HCT116 (cell line): ENCODE measurements at regions not wholly inside any gene's neighbourhood (a gene's known extent, or its start where the extent isn't known, plus 50 kb on each side); places are given as distances from the start of the nearest gene placed in this dataset.

Experiments used
- ATAC-seq: fragments of 200-7000 bp; cut with Tn5 transposase; 2 replicates; pipeline ENCODE4 v1.9.1; 2020; ENCODE audit warnings: mild to moderate bottlenecking, moderate library complexity
- BruUV-seq: library from RNA; stranded (reverse); fragments of 400-500 nt; replicated peaks from 2 replicates; lab custom pipeline; 2021; lab: Mats Ljungman, UMichigan
- CTCF ChIA-PET: fragments of 300-600 bp; sonication (Branson Sonifier 250); formaldehyde crosslinking; loops from one replicate; lab custom pipeline; 2021; ENCODE audit warnings: antibody characterized with exemption; lab: Charles Lee
- POLR2A ChIA-PET: fragments of 300-600, 350-600 bp; sonication (Branson Sonifier 250); formaldehyde crosslinking; loops from one replicate; lab custom pipeline; 2021; ENCODE audit warnings: antibody characterized with exemption; lab: Charles Lee
- RAD21 ChIA-PET, 2 experiments: fragments of 300-600 bp; sonication (Branson Sonifier 250); formaldehyde crosslinking; loops; one replicate each; lab custom pipeline; 2023; ENCODE audit warnings: low total read pairs in 2 of 2; ENCODE audit not compliant: uncharacterized antibody in 2 of 2, unreplicated experiment in 2 of 2, low non-redundant PET in 1 of 2; lab: Charles Lee
- DNase-seq: peaks from one replicate; pipeline ENCODE4 v3.0.0-alpha.2; 2010; ENCODE audit warnings: low read depth, low spot score
- H2AFZ ChIP-seq: fragments of 200-600 bp; shearing (Covaris generic), sonication (generic); 2 replicates; pipeline ENCODE4 v1.6.1; 2017; ENCODE audit warnings: low read depth, mixed run types, mixed read lengths, antibody characterized with exemption, low read length; ENCODE audit not compliant: poor library complexity, severe bottlenecking
- H3K27ac ChIP-seq: 2 replicates; pipeline ENCODE4 v1.5.1; 2012; ENCODE audit warnings: low read depth, low read length
- H3K27me3 ChIP-seq: fragments of 200-600 bp; sonication (generic); 2 replicates; pipeline ENCODE4 v1.6.1; 2016; ENCODE audit warnings: mixed run types, low read length, mixed read lengths; ENCODE audit not compliant: insufficient read depth
- H3K36me3 ChIP-seq, 2 experiments: fragments of 200-500 bp in 1 of 2; fragments of 200-600 bp in 1 of 2; sonication (Bioruptor generic) in 1 of 2; sonication (generic) in 1 of 2; 2 replicates each; pipeline versions ENCODE4 v1.5.1 to v1.6.1; 2014 to 2016; ENCODE audit warnings: low read length in 2 of 2, inconsistent platforms in 1 of 2, mixed read lengths in 1 of 2, mixed run types in 1 of 2; ENCODE audit not compliant: insufficient read depth in 2 of 2, control insufficient read depth in 1 of 2
- H3K4me1 ChIP-seq, 2 experiments: fragments of 200-600 bp in 1 of 2; sonication (generic) in 1 of 2; 2 replicates each; pipeline versions ENCODE4 v1.5.1 to v1.6.1; 2012 to 2017; ENCODE audit warnings: low read length in 2 of 2, inconsistent platforms in 1 of 2, mild to moderate bottlenecking in 1 of 2, mixed read lengths in 1 of 2, mixed run types in 1 of 2, moderate library complexity in 1 of 2; ENCODE audit not compliant: insufficient read depth in 2 of 2, control insufficient read depth in 1 of 2
- H3K4me2 ChIP-seq: fragments of 200-600 bp; sonication (generic); 2 replicates; pipeline ENCODE4 v1.6.1; 2017; ENCODE audit warnings: mixed run types, low read length, mixed read lengths
- H3K4me3 ChIP-seq, 2 experiments: fragments of 200-600 bp in 1 of 2; sonication (generic) in 1 of 2; replicated peaks in 1 of 2; 2 replicates each; pipeline ENCODE4 v1.5.1; 2011 to 2016; ENCODE audit warnings: low read length in 2 of 2, control low read depth in 1 of 2, low read depth in 1 of 2, mild to moderate bottlenecking in 1 of 2, mixed read lengths in 1 of 2, mixed run types in 1 of 2
- H3K79me2 ChIP-seq: fragments of 200-600 bp; sonication (generic); 2 replicates; pipeline ENCODE4 v1.6.1; 2017; ENCODE audit warnings: mild to moderate bottlenecking, mixed run types, low read length, moderate library complexity, mixed read lengths; ENCODE audit not compliant: insufficient read depth
- H3K9ac ChIP-seq: fragments of 200-600 bp; sonication (generic); 2 replicates; pipeline ENCODE4 v1.6.1; 2016; ENCODE audit warnings: low read length, mixed read lengths
- H3K9me2 ChIP-seq: fragments of 200-600 bp; sonication (generic), shearing (Covaris generic); 2 replicates; pipeline ENCODE4 v1.6.1; 2017; ENCODE audit warnings: mixed run types, mild to moderate bottlenecking, moderate library complexity; ENCODE audit not compliant: insufficient read depth
- H3K9me3 ChIP-seq, 2 experiments: fragments of 200-500 bp in 1 of 2; fragments of 200-600 bp in 1 of 2; sonication (Bioruptor generic) in 1 of 2; sonication (generic) in 1 of 2; 2 replicates each; pipeline ENCODE4 v1.6.1; 2014 to 2017; ENCODE audit warnings: low read length in 2 of 2, mixed read lengths in 2 of 2, inconsistent platforms in 1 of 2, low read depth in 1 of 2, mild to moderate bottlenecking in 1 of 2, mixed run types in 1 of 2, moderate library complexity in 1 of 2; ENCODE audit not compliant: control insufficient read depth in 1 of 2, insufficient read depth in 1 of 2
- H4K20me1 ChIP-seq: fragments of 200-600 bp; sonication (generic), shearing (Covaris generic); 2 replicates; pipeline ENCODE4 v1.6.1; 2017; ENCODE audit warnings: mixed run types, mild to moderate bottlenecking, moderate library complexity; ENCODE audit not compliant: insufficient read depth
- CBX3 ChIP-seq: IDR thresholded peaks from 2 replicates; pipeline ENCODE4 v1.6.1; 2012; ENCODE audit warnings: low read depth
- EZH2phosphoT487 ChIP-seq: fragments of 200-600 bp; IDR thresholded peaks from 2 replicates; pipeline ENCODE4 v1.6.1; 2018; ENCODE audit warnings: antibody characterized with exemption, borderline replicate concordance
- POLR2A ChIP-seq: IDR thresholded peaks from 2 replicates; pipeline ENCODE4 v1.7.0; 2011; ENCODE audit warnings: borderline replicate concordance; ENCODE audit not compliant: insufficient read depth, insufficient read length; ENCODE audit errors: extremely low read depth
- ZFX ChIP-seq: fragments of 450-650 bp; IDR thresholded peaks from 2 replicates; pipeline ENCODE4 v1.6.1; 2017
- ZNF274 ChIP-seq: fragments of 200-500 bp; sonication (Bioruptor generic); IDR thresholded peaks from 2 replicates; pipeline ENCODE4 v1.6.1; 2014; ENCODE audit warnings: mild to moderate bottlenecking, low read depth, low read length, inconsistent platforms
- intact Hi-C: fragments of 100-400 bp; cut with micrococcal nuclease; formaldehyde crosslinking; loops from 2 replicates; pipeline ENCODE4 v1.10.0; 2022
- TF ChIP-seq, protein P1 (sequence below): IDR thresholded peaks from 2 replicates; pipeline ENCODE4 v1.6.1; 2011; ENCODE audit warnings: mild to moderate bottlenecking, low read length, moderate library complexity; ENCODE audit not compliant: insufficient replicate concordance; ENCODE audit errors: extremely low read depth
- TF ChIP-seq, protein P2 (sequence below), 3 experiments: fragments of 200-600 bp in 1 of 3; sonication (generic) in 1 of 3; IDR thresholded peaks in 2 of 3; conservative IDR thresholded peaks in 1 of 3; 2 replicates each; pipeline ENCODE4 v1.5.1; 2012 to 2017; ENCODE audit warnings: low read depth in 2 of 3, low read length in 2 of 3, antibody characterized with exemption in 1 of 3, borderline replicate concordance in 1 of 3, control low read depth in 1 of 3, mild to moderate bottlenecking in 1 of 3, mixed read lengths in 1 of 3, mixed run types in 1 of 3, moderate library complexity in 1 of 3; ENCODE audit not compliant: insufficient read depth in 1 of 3
- TF ChIP-seq, protein P3 (sequence below): IDR thresholded peaks from 2 replicates; pipeline ENCODE4 v1.6.1; 2012

DNA sequence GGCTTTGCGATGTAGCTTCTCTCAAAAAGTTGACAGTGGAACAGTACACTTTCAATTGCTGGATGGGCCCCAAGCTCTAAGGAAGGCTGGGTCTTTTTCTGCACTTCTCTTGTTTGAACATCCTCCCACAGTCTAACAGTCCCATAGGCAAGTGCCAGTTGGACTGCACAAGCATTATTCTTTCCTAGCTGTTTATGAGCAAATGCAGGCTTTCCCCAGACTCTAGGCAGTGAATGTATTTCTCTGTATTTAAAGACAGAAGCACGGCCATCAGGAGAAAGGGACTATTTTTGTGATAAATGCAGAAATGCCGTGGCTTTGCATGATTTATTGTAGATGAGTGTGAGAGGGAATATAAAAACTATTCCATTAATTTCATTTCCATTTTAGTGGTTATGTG, 539.3 kb upstream of the LMCD1 start:
- ATAC-seq = no peak
- Histone ChIP-seq H2AFZ (no peak overlapping the region), H3K4me1 (no peaks in the 10 kb centered on the region), H3K9me3 (no peaks in the 10 kb centered on the region), H4K20me1 (no peaks in the 10 kb centered on the region), H3K79me2 (no peaks in the 10 kb centered on the region), H3K9ac (no peak overlapping the region), H3K4me3 (no peak overlapping the region), H3K36me3 (no peaks in the 10 kb centered on the region), H3K27me3 (no peaks in the 10 kb centered on the region), H3K9me2 (no peaks in the 10 kb centered on the region), H3K27ac (no peak overlapping the region), H3K4me2 (no peak overlapping the region)
- TF ChIP-seq POLR2A (no peak), ZFX (no peak), CBX3 (no peak), EZH2phosphoT487 (no peak), ZNF274 (no peak)
- TF ChIP-seq, protein P1, sequence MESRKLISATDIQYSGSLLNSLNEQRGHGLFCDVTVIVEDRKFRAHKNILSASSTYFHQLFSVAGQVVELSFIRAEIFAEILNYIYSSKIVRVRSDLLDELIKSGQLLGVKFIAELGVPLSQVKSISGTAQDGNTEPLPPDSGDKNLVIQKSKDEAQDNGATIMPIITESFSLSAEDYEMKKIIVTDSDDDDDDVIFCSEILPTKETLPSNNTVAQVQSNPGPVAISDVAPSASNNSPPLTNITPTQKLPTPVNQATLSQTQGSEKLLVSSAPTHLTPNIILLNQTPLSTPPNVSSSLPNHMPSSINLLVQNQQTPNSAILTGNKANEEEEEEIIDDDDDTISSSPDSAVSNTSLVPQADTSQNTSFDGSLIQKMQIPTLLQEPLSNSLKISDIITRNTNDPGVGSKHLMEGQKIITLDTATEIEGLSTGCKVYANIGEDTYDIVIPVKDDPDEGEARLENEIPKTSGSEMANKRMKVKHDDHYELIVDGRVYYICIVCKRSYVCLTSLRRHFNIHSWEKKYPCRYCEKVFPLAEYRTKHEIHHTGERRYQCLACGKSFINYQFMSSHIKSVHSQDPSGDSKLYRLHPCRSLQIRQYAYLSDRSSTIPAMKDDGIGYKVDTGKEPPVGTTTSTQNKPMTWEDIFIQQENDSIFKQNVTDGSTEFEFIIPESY = no peak
- TF ChIP-seq, protein P2, sequence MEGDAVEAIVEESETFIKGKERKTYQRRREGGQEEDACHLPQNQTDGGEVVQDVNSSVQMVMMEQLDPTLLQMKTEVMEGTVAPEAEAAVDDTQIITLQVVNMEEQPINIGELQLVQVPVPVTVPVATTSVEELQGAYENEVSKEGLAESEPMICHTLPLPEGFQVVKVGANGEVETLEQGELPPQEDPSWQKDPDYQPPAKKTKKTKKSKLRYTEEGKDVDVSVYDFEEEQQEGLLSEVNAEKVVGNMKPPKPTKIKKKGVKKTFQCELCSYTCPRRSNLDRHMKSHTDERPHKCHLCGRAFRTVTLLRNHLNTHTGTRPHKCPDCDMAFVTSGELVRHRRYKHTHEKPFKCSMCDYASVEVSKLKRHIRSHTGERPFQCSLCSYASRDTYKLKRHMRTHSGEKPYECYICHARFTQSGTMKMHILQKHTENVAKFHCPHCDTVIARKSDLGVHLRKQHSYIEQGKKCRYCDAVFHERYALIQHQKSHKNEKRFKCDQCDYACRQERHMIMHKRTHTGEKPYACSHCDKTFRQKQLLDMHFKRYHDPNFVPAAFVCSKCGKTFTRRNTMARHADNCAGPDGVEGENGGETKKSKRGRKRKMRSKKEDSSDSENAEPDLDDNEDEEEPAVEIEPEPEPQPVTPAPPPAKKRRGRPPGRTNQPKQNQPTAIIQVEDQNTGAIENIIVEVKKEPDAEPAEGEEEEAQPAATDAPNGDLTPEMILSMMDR (IDR thresholded peaks at IDR 0.05 in 2 of 3, conservative IDR thresholded peaks at IDR 0.05 in 1 of 3; ENCODE audit: borderline replicate concordance in 1 of 3, insufficient read depth in 1 of 3, low read depth in 2 of 3, low read length in 2 of 3) = no peak
- TF ChIP-seq, protein P3, sequence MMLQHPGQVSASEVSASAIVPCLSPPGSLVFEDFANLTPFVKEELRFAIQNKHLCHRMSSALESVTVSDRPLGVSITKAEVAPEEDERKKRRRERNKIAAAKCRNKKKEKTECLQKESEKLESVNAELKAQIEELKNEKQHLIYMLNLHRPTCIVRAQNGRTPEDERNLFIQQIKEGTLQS = no peak
- intact Hi-C loops = no loop called here
- POLR2A ChIA-PET = no interaction called here
- CTCF ChIA-PET = no interaction called here
- RAD21 ChIA-PET = no interaction called here
- no TSS peak for BruUV-seq
- DNase-seq = no peak
